ENCODE measurements at regions not wholly inside any gene's neighbourhood (a gene's known extent, or its start where the extent isn't known, plus 50 kb on each side); places are given as distances from the start of the nearest gene placed in this dataset.

- no peaks in the 10 kb centered on the region for H3K79me2 ChIP-seq (ENCODE audit: insufficient read depth, low read depth)
- H3K9ac ChIP-seq, result no peak overlapping the region
- no peak overlapping the region for H2AFZ ChIP-seq (ENCODE audit: low read depth)
- H3K36me3 ChIP-seq (ENCODE audit: insufficient read depth), result no peaks in the 10 kb centered on the region
- H3K4me3 ChIP-seq (IDR thresholded peaks at IDR 0.05; ENCODE audit: insufficient read depth, low read depth, low read length), result no peak overlapping the region
- no peak overlapping the region for H3K4me2 ChIP-seq
- no peaks in the 10 kb centered on the region for H3K27me3 ChIP-seq (ENCODE audit: insufficient read depth, low read depth)
- H4K20me1 ChIP-seq (ENCODE audit: insufficient read depth), result no peaks in the 10 kb centered on the region
- no peak overlapping the region for H3K27ac ChIP-seq
- H3K4me1 ChIP-seq (ENCODE audit: low read depth, poor library complexity, severe bottlenecking), result no peaks in the 10 kb centered on the region
- TF ChIP-seq, protein P1, sequence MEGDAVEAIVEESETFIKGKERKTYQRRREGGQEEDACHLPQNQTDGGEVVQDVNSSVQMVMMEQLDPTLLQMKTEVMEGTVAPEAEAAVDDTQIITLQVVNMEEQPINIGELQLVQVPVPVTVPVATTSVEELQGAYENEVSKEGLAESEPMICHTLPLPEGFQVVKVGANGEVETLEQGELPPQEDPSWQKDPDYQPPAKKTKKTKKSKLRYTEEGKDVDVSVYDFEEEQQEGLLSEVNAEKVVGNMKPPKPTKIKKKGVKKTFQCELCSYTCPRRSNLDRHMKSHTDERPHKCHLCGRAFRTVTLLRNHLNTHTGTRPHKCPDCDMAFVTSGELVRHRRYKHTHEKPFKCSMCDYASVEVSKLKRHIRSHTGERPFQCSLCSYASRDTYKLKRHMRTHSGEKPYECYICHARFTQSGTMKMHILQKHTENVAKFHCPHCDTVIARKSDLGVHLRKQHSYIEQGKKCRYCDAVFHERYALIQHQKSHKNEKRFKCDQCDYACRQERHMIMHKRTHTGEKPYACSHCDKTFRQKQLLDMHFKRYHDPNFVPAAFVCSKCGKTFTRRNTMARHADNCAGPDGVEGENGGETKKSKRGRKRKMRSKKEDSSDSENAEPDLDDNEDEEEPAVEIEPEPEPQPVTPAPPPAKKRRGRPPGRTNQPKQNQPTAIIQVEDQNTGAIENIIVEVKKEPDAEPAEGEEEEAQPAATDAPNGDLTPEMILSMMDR (conservative IDR thresholded peaks at IDR 0.05; ENCODE audit: low read depth, low read length), result no peak
Observed at GRCh38 chr7:69508736-69509135, 89.5 kb upstream of the AUTS2 start.

DNA sequence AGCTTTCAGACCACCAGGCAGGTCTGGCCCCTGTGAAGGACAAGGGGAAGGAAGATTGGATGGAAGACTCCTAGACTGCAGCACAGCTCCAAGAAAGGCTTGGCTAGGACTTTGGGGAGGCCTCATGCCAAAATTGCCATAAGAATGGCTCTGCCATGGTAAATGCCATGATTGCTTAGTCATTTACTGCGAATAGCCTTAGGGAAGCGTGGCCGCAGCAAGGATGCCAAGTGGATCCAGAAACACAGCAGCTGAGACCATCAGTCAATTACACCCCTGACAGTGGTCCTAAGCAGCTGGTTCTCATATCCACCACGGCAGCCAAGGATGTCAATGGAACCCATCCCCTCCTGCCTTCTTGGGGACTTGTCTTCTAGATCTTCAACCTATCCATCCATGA lies 88.2 kb upstream of the AUTS2 start:
- H3K4me1 ChIP-seq (ENCODE audit: low read depth, poor library complexity, severe bottlenecking), result no peaks in the 10 kb centered on the region
- H2AFZ ChIP-seq (ENCODE audit: low read depth), result no peak overlapping the region
- no peaks in the 10 kb centered on the region for H3K27me3 ChIP-seq (ENCODE audit: insufficient read depth, low read depth)
- H3K27ac ChIP-seq, result no peak overlapping the region
- H3K4me2 ChIP-seq, result no peak overlapping the region
- no peaks in the 10 kb centered on the region for H3K36me3 ChIP-seq (ENCODE audit: insufficient read depth)
- TF ChIP-seq, protein P1 (conservative IDR thresholded peaks at IDR 0.05; ENCODE audit: low read depth, low read length), result no peak
- no peak overlapping the region for H3K9ac ChIP-seq
- no peak overlapping the region for H3K4me3 ChIP-seq (IDR thresholded peaks at IDR 0.05; ENCODE audit: insufficient read depth, low read depth, low read length)
- no peaks in the 10 kb centered on the region for H4K20me1 ChIP-seq (ENCODE audit: insufficient read depth)
- H3K79me2 ChIP-seq (ENCODE audit: insufficient read depth, low read depth), result no peaks in the 10 kb centered on the region

DNA sequence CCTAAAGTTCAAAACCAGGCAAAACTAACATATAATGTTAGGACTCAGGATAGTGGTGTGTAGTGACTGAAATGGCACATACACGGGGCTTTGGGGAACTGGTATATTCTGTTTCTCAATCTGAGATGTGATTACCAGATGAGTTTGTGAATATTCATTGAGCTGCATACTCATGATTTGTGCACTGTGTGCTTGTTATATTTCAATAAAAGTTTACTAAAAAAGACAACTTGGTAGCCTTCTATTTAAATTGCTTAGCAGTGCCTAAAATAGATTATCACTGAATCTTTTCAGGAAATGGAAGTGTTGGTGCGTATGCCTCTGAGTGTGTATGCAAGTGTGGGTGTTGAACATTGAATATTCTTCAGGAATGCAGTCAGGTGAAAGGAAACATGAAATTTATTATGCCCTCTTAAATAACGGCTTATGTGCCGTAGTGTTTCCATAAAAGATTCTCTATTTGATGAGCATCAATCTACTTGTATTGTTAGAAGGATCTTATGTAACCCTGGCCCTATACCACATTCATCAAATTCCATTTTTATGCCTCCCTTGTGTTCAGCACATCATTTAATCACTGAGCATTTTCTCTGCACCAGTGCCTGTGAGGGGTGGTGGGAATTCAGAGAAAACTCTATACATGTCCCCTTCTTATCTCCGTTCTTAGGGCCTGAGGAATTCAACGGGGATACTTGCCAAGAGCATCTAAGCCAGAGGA lies 82.6 kb upstream of the AUTS2 start:
- H4K20me1 ChIP-seq (ENCODE audit: insufficient read depth), result no peaks in the 10 kb centered on the region
- no peak overlapping the region for H3K4me3 ChIP-seq (IDR thresholded peaks at IDR 0.05; ENCODE audit: insufficient read depth, low read depth, low read length)
- no peak overlapping the region for H3K9ac ChIP-seq
- H3K79me2 ChIP-seq (ENCODE audit: insufficient read depth, low read depth), result no peaks in the 10 kb centered on the region
- no peak overlapping the region for H3K4me2 ChIP-seq
- H2AFZ ChIP-seq (ENCODE audit: low read depth), result no peak overlapping the region
- H3K27ac ChIP-seq, result no peak overlapping the region
- TF ChIP-seq, protein P1 (conservative IDR thresholded peaks at IDR 0.05; ENCODE audit: low read depth, low read length), result no peak
- no peaks in the 10 kb centered on the region for H3K27me3 ChIP-seq (ENCODE audit: insufficient read depth, low read depth)
- no peaks in the 10 kb centered on the region for H3K4me1 ChIP-seq (ENCODE audit: low read depth, poor library complexity, severe bottlenecking)
- no peaks in the 10 kb centered on the region for H3K36me3 ChIP-seq (ENCODE audit: insufficient read depth)

- Histone ChIP-seq H4K20me1 (ENCODE audit: insufficient read depth) (no peaks in the 10 kb centered on the region), H3K27me3 (ENCODE audit: insufficient read depth, low read depth) (no peaks in the 10 kb centered on the region), H3K9ac (no peak overlapping the region), H3K4me3 (IDR thresholded peaks at IDR 0.05; ENCODE audit: insufficient read depth, low read depth, low read length) (no peak overlapping the region), H3K27ac (no peak overlapping the region), H3K79me2 (ENCODE audit: insufficient read depth, low read depth) (no peaks in the 10 kb centered on the region), H2AFZ (ENCODE audit: low read depth) (no peak overlapping the region), H3K4me2 (no peak overlapping the region), H3K4me1 (ENCODE audit: low read depth, poor library complexity, severe bottlenecking) (no peaks in the 10 kb centered on the region), H3K36me3 (ENCODE audit: insufficient read depth) (no peaks in the 10 kb centered on the region)
- TF ChIP-seq, protein P1 (conservative IDR thresholded peaks at IDR 0.05; ENCODE audit: low read depth, low read length), result no peak
Observed at GRCh38 chr7:69516238-69516820, 81.9 kb upstream of the AUTS2 start.
